SK-N-SH (cell line): ENCODE measurements at regions not wholly inside any gene's neighbourhood (a gene's known extent, or its start where the extent isn't known, plus 50 kb on each side); places are given as distances from the start of the nearest gene placed in this dataset.

Experiments used
- CTCF ChIA-PET: fragments of 300-600, 350-600 bp; formaldehyde crosslinking; extraction: SDS; loops from one replicate; lab custom pipeline; 2021; lab: Yijun Ruan, JAX
- POLR2A ChIA-PET: fragments of 350-600 bp; sonication (Branson Sonifier 250); formaldehyde crosslinking; extraction: SDS; loops from one replicate; lab custom pipeline; 2020; ENCODE audit warnings: antibody characterized with exemption, inconsistent platforms; lab: Yijun Ruan, JAX
- DNase-seq: peaks from one replicate; pipeline ENCODE4 v3.0.0; 2012
- H2AFZ ChIP-seq: fragments of 200-600 bp; sonication (generic); 2 replicates; pipeline ENCODE4 v1.8.1; 2016; ENCODE audit warnings: antibody characterized with exemption, mild to moderate bottlenecking, low read depth
- H3F3A ChIP-seq: fragments of 200-600 bp; sonication (generic); replicated peaks from 2 replicates; pipeline ENCODE3; 2016; ENCODE audit warnings: antibody characterized with exemption, mild to moderate bottlenecking; ENCODE audit not compliant: insufficient read depth
- H3K27ac ChIP-seq, 2 experiments: fragments of 200-500 bp in 1 of 2; fragments of 200-600 bp in 1 of 2; sonication (Bioruptor generic) in 1 of 2; sonication (generic), shearing (Covaris generic) in 1 of 2; 2 replicates each; pipeline versions ENCODE4 v1.5.1 to v1.6.1; 2014 to 2016; ENCODE audit warnings: low read depth in 2 of 2, inconsistent platforms in 1 of 2, low read length in 1 of 2, mild to moderate bottlenecking in 1 of 2, mixed read lengths in 1 of 2
- H3K27me3 ChIP-seq: fragments of 200-600 bp; sonication (generic), shearing (Covaris generic); 2 replicates; pipeline ENCODE4 v1.6.1; 2016; ENCODE audit warnings: mixed run types; ENCODE audit not compliant: insufficient read depth
- H3K36me3 ChIP-seq, 2 experiments: fragments of 200-500 bp in 1 of 2; fragments of 200-600 bp in 1 of 2; sonication (Bioruptor generic) in 1 of 2; sonication (generic) in 1 of 2; replicated peaks in 1 of 2; 2 replicates each; pipeline versions ENCODE3 to v1.5.1; 2014 to 2016; ENCODE audit warnings: low read length in 1 of 2, mild to moderate bottlenecking in 1 of 2; ENCODE audit not compliant: insufficient read depth in 2 of 2, control insufficient read depth in 1 of 2
- H3K4me1 ChIP-seq, 2 experiments: fragments of 200-500 bp in 1 of 2; fragments of 200-600 bp in 1 of 2; sonication (Bioruptor generic) in 1 of 2; sonication (generic), shearing (Covaris generic) in 1 of 2; 2 replicates each; pipeline versions ENCODE4 v1.5.1 to v1.6.1; 2014 to 2016; ENCODE audit warnings: low read depth in 1 of 2, low read length in 1 of 2, mixed run types in 1 of 2; ENCODE audit not compliant: insufficient read depth in 2 of 2, control insufficient read depth in 1 of 2
- H3K4me2 ChIP-seq: fragments of 200-600 bp; sonication (generic), shearing (Covaris generic); 2 replicates; pipeline ENCODE4 v1.6.1; 2017; ENCODE audit warnings: mixed run types
- H3K4me3 ChIP-seq, 2 experiments: fragments of 200-500 bp in 1 of 2; fragments of 200-600 bp in 1 of 2; sonication (Bioruptor generic) in 1 of 2; sonication (generic), shearing (Covaris generic) in 1 of 2; 2 replicates each; pipeline versions ENCODE4 v1.5.1 to v1.8.1; 2014 to 2016; ENCODE audit warnings: low read depth in 2 of 2, inconsistent platforms in 1 of 2, low read length in 1 of 2, mild to moderate bottlenecking in 1 of 2, mixed read lengths in 1 of 2, moderate library complexity in 1 of 2
- H3K79me2 ChIP-seq: fragments of 200-600 bp; sonication (generic); 2 replicates; pipeline ENCODE4 v1.8.1; 2017; ENCODE audit warnings: mild to moderate bottlenecking; ENCODE audit not compliant: insufficient read depth
- H3K9ac ChIP-seq: fragments of 200-600 bp; sonication (generic); 2 replicates; pipeline ENCODE4 v1.6.1; 2017; ENCODE audit warnings: mixed run types
- H3K9me2 ChIP-seq: fragments of 200-600 bp; sonication (generic); 2 replicates; pipeline ENCODE4 v1.6.1; 2017; ENCODE audit warnings: mixed run types
- H3K9me3 ChIP-seq: fragments of 200-600 bp; sonication (generic); 2 replicates; pipeline ENCODE4 v1.6.1; 2017; ENCODE audit warnings: mixed run types, mild to moderate bottlenecking, moderate library complexity
- H4K20me1 ChIP-seq: fragments of 200-600 bp; sonication (generic); 2 replicates; pipeline ENCODE4 v1.6.1; 2017; ENCODE audit warnings: mild to moderate bottlenecking, mixed run types; ENCODE audit not compliant: insufficient read depth
- CTCF ChIP-seq: fragments of 200-600 bp; sonication (generic); IDR thresholded peaks from 2 replicates; pipeline ENCODE4 v1.6.1; 2017; ENCODE audit warnings: antibody characterized with exemption, mild to moderate bottlenecking, moderate library complexity
- EP300 ChIP-seq, 2 experiments: IDR thresholded peaks; 2 replicates each; pipeline versions ENCODE4 v1.4.0 to v1.6.1; 2012; ENCODE audit warnings: borderline replicate concordance in 1 of 2, low read depth in 1 of 2, low read length in 1 of 2
- FOXM1 ChIP-seq: IDR thresholded peaks from 2 replicates; pipeline ENCODE4 v1.4.0; 2012; ENCODE audit warnings: low read depth, mild to moderate bottlenecking
- GABPA ChIP-seq: IDR thresholded peaks from 2 replicates; pipeline ENCODE4 v1.4.0; 2012; ENCODE audit warnings: low read depth, mild to moderate bottlenecking
- MEF2A ChIP-seq: IDR thresholded peaks from 2 replicates; pipeline ENCODE4 v1.4.0; 2012; ENCODE audit warnings: low read depth, borderline replicate concordance
- MXI1 ChIP-seq: IDR thresholded peaks from 2 replicates; pipeline ENCODE4 v1.6.1; 2012; ENCODE audit warnings: mild to moderate bottlenecking, low read depth, low read length, improper control_type of control experiment
- POLR2AphosphoS5 ChIP-seq: IDR thresholded peaks from 2 replicates; pipeline ENCODE4 v1.6.1; 2012; ENCODE audit warnings: low read depth, low read length
- RAD21 ChIP-seq: IDR thresholded peaks from 2 replicates; pipeline ENCODE4 v1.6.1; 2012; ENCODE audit warnings: mild to moderate bottlenecking, low read length
- RXRA ChIP-seq: IDR thresholded peaks from 2 replicates; pipeline ENCODE4 v1.4.0; 2012; ENCODE audit warnings: low read depth, mild to moderate bottlenecking, borderline replicate concordance
- SIN3A ChIP-seq: IDR thresholded peaks from 2 replicates; pipeline ENCODE4 v1.6.1; 2012; ENCODE audit warnings: low read depth, mild to moderate bottlenecking, low read length, moderate library complexity, borderline replicate concordance
- SMC3 ChIP-seq: IDR thresholded peaks from 2 replicates; pipeline ENCODE4 v1.6.1; 2012; ENCODE audit warnings: low read depth, low read length, improper control_type of control experiment
- TAF1 ChIP-seq: IDR thresholded peaks from 2 replicates; pipeline ENCODE4 v1.6.1; 2012; ENCODE audit warnings: low read depth, mild to moderate bottlenecking, low read length, moderate library complexity, borderline replicate concordance
- TCF12 ChIP-seq: IDR thresholded peaks from 2 replicates; pipeline ENCODE4 v1.4.0; 2012
- TEAD4 ChIP-seq: IDR thresholded peaks from 2 replicates; pipeline ENCODE4 v1.4.0; 2012; ENCODE audit warnings: mild to moderate bottlenecking, borderline replicate concordance; ENCODE audit not compliant: insufficient read depth
- YY1 ChIP-seq: IDR thresholded peaks from 2 replicates; pipeline ENCODE4 v1.4.0; 2012; ENCODE audit warnings: low read depth, mild to moderate bottlenecking
- WGBS: methylation state at CpG from one replicate; pipeline ENCODE4 v1.1.6; 2017; ENCODE audit warnings: low lambda C conversion rate; 5-methylcytosine and 5-hydroxymethylcytosine counted together
- TF ChIP-seq, protein P1 (sequence below): IDR thresholded peaks from 2 replicates; pipeline ENCODE4 v1.4.0; 2012; ENCODE audit warnings: low read depth, borderline replicate concordance
- TF ChIP-seq, protein P2 (sequence below): IDR thresholded peaks from 2 replicates; pipeline ENCODE4 v1.6.1; 2012; ENCODE audit warnings: mild to moderate bottlenecking, low read depth, low read length, moderate library complexity
- TF ChIP-seq, protein P3 (sequence below): fragments of 150-350 bp; IDR thresholded peaks from 2 replicates; pipeline ENCODE4 v1.6.1; 2017; ENCODE audit warnings: antibody characterized with exemption, low read length, low read depth, borderline replicate concordance

- Histone ChIP-seq H3K36me3 (no peaks in the 10 kb centered on the region), H3K79me2 (no peaks in the 10 kb centered on the region), H3K27me3 (no peaks in the 10 kb centered on the region), H2AFZ (no peak overlapping the region), H3K9me2 (no peaks in the 10 kb centered on the region), H4K20me1 (no peaks in the 10 kb centered on the region), H3K4me1 (no peaks in the 10 kb centered on the region; a peak in 1 of 4 replicates), H3K27ac (no peak overlapping the region), H3F3A (no peaks in the 10 kb centered on the region), H3K9ac (no peak overlapping the region), H3K9me3 (no peaks in the 10 kb centered on the region), H3K4me2 (no peak overlapping the region), H3K4me3 (no peak overlapping the region)
- TF ChIP-seq SIN3A, result no peak
- no peak for TF ChIP-seq MEF2A
- no peak for TF ChIP-seq EP300 (IDR thresholded peaks at IDR 0.05; ENCODE audit: borderline replicate concordance in 1 of 2, low read depth in 1 of 2, low read length in 1 of 2)
- TF ChIP-seq SMC3, result no peak
- no peak for TF ChIP-seq TAF1
- TF ChIP-seq CTCF, result no peak
- ChIA-PET POLR2A (no interaction called here), CTCF (interaction anchor here (1.1 to 1.3 kb wide), 2 partner anchors 13 to 23 kb away, joined by 3 read pairs; no protein-coding TSS in a partner anchor)
- 58% methylated on average over 3 of the region's 3 CpGs for WGBS
- no peak for DNase-seq
These were observed 529.2 kb upstream of the ATP2B1 start for GRCh38 chr12:90237841-90238240.

DNA sequence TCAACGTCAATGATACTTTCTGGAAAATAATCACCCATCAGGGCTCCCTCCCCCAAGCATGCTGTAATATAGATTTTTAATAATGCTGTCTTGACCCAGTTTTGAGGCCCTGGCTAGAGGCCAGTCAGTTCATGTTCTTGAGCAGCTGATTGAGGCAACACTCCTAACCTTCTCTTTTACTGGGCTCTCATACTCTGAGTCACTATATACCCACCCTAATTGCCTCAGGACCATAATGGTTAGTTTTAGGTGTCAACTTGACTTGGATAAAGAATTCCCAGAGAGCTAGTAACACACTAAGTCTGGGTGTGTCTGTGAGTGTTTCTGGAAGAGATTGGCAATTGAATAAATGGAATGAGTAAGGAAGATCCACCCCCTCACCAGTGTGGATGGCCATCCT, 527.0 kb upstream of the ATP2B1 start:
- no peak overlapping the region for H3K4me2 ChIP-seq
- POLR2A ChIA-PET, result no interaction called here
- CTCF ChIA-PET, result interaction anchor here (1.2 kb wide), 1 partner anchor 133 kb away, joined by 3 read pairs; no protein-coding TSS in a partner anchor
- no peak for TF ChIP-seq POLR2AphosphoS5
- TF ChIP-seq RXRA, result no peak
- no peak for TF ChIP-seq CTCF
- no peak for TF ChIP-seq MXI1
- TF ChIP-seq YY1, result no peak
- TF ChIP-seq, protein P1, sequence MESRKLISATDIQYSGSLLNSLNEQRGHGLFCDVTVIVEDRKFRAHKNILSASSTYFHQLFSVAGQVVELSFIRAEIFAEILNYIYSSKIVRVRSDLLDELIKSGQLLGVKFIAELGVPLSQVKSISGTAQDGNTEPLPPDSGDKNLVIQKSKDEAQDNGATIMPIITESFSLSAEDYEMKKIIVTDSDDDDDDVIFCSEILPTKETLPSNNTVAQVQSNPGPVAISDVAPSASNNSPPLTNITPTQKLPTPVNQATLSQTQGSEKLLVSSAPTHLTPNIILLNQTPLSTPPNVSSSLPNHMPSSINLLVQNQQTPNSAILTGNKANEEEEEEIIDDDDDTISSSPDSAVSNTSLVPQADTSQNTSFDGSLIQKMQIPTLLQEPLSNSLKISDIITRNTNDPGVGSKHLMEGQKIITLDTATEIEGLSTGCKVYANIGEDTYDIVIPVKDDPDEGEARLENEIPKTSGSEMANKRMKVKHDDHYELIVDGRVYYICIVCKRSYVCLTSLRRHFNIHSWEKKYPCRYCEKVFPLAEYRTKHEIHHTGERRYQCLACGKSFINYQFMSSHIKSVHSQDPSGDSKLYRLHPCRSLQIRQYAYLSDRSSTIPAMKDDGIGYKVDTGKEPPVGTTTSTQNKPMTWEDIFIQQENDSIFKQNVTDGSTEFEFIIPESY, result no peak
- TF ChIP-seq, protein P2, sequence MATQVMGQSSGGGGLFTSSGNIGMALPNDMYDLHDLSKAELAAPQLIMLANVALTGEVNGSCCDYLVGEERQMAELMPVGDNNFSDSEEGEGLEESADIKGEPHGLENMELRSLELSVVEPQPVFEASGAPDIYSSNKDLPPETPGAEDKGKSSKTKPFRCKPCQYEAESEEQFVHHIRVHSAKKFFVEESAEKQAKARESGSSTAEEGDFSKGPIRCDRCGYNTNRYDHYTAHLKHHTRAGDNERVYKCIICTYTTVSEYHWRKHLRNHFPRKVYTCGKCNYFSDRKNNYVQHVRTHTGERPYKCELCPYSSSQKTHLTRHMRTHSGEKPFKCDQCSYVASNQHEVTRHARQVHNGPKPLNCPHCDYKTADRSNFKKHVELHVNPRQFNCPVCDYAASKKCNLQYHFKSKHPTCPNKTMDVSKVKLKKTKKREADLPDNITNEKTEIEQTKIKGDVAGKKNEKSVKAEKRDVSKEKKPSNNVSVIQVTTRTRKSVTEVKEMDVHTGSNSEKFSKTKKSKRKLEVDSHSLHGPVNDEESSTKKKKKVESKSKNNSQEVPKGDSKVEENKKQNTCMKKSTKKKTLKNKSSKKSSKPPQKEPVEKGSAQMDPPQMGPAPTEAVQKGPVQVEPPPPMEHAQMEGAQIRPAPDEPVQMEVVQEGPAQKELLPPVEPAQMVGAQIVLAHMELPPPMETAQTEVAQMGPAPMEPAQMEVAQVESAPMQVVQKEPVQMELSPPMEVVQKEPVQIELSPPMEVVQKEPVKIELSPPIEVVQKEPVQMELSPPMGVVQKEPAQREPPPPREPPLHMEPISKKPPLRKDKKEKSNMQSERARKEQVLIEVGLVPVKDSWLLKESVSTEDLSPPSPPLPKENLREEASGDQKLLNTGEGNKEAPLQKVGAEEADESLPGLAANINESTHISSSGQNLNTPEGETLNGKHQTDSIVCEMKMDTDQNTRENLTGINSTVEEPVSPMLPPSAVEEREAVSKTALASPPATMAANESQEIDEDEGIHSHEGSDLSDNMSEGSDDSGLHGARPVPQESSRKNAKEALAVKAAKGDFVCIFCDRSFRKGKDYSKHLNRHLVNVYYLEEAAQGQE, result no peak
- no peak for TF ChIP-seq RAD21
- TF ChIP-seq TCF12, result no peak
- no peak for TF ChIP-seq GABPA
- no peak for TF ChIP-seq TEAD4
- TF ChIP-seq, protein P3, sequence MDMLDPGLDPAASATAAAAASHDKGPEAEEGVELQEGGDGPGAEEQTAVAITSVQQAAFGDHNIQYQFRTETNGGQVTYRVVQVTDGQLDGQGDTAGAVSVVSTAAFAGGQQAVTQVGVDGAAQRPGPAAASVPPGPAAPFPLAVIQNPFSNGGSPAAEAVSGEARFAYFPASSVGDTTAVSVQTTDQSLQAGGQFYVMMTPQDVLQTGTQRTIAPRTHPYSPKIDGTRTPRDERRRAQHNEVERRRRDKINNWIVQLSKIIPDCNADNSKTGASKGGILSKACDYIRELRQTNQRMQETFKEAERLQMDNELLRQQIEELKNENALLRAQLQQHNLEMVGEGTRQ, result no peak
- TF ChIP-seq FOXM1, result no peak

More for the DNA sequence above, 527.0 kb upstream of the ATP2B1 start:
- DNase-seq, result no peak
- H4K20me1 ChIP-seq, result no peaks in the 10 kb centered on the region
- H3K27ac ChIP-seq, result no peak overlapping the region
- H3F3A ChIP-seq, result no peaks in the 10 kb centered on the region
- no peaks in the 10 kb centered on the region for H3K9me3 ChIP-seq
- no peak overlapping the region for H2AFZ ChIP-seq
- H3K27me3 ChIP-seq, result no peaks in the 10 kb centered on the region
- H3K4me1 ChIP-seq, result no peaks in the 10 kb centered on the region; a peak in 1 of 4 replicates
- H3K79me2 ChIP-seq, result no peaks in the 10 kb centered on the region
- H3K4me3 ChIP-seq, result no peak overlapping the region
- no peaks in the 10 kb centered on the region for H3K36me3 ChIP-seq
- H3K9ac ChIP-seq, result no peak overlapping the region
- H3K9me2 ChIP-seq, result no peaks in the 10 kb centered on the region
- WGBS, result 42% methylated on average over 1 of the region's 1 CpG
